Activated T-helper 1 cell treated with anti-CD3 and anti-CD28 coated beads, Interleukin-12 subunit alpha, Interleukin-12 subunit beta, Interleukin-2, Interleukin-4 antibody, amounts not matched to agents 30 ng/mL and 10 ng/mL and 1 ng/mL, durations not matched to agents 14 hours and 24 hours and 36 hours (primary cell): ENCODE measurements at regions not wholly inside any gene's neighbourhood (a gene's known extent, or its start where the extent isn't known, plus 50 kb on each side); places are given as distances from the start of the nearest gene placed in this dataset.
"Not testable (repeated sequence)": the region's sequence is repeated elsewhere in the genome, so short reads cannot be mapped to it uniquely, and the experiment has no call there.

Experiments used
- DNase-seq: peaks from one replicate; pipeline ENCODE4 v3.0.0; 2021; ENCODE audit warnings: low spot score
- H3K27ac Mint-ChIP-seq: one replicate; pipeline ENCODE4 v1.8.0; 2021; ENCODE audit warnings: mild to moderate bottlenecking, mixed read lengths
- H3K27me3 Mint-ChIP-seq: one replicate; pipeline ENCODE4 v1.8.0; 2022; ENCODE audit warnings: mild to moderate bottlenecking, moderate library complexity, mixed read lengths; ENCODE audit not compliant: insufficient read depth
- H3K36me3 Mint-ChIP-seq: one replicate; pipeline ENCODE4 v1.8.0; 2021; ENCODE audit warnings: low read depth, mixed read lengths
- H3K4me1 Mint-ChIP-seq: one replicate; pipeline ENCODE4 v1.8.0; 2021; ENCODE audit warnings: low read depth, mixed read lengths
- H3K4me3 Mint-ChIP-seq: one replicate; pipeline ENCODE4 v1.8.0; 2021; ENCODE audit warnings: mild to moderate bottlenecking, moderate library complexity, mixed read lengths
- H3K9me3 Mint-ChIP-seq: one replicate; pipeline ENCODE4 v1.8.0; 2021; ENCODE audit warnings: mixed read lengths
- intact Hi-C: fragments of 100-400 bp; cut with micrococcal nuclease; formaldehyde crosslinking; loops from one replicate; pipeline ENCODE4 v1.15.1; 2024

- Mint-ChIP-seq H3K36me3 (peaks cover 3% of the 10 kb centered on the region), H3K27me3 (no peaks in the 10 kb centered on the region), H3K4me1 (peaks cover 74% of the 10 kb centered on the region), H3K9me3 (peaks cover 11% of the 10 kb centered on the region), H3K27ac (no peak overlapping the region), H3K4me3 (no peak overlapping the region)
- intact Hi-C loops, result no loop called here
- DNase-seq, result no peak
Observed at GRCh38 chr5:40431734-40432133, 248.0 kb upstream of the PTGER4 start.

GRCh38 chr5:40430101-40430710, 249.5 kb upstream of the PTGER4 start:
- H3K36me3 Mint-ChIP-seq, result peaks cover 8% of the 10 kb centered on the region
- H3K4me1 Mint-ChIP-seq, result peaks cover 61% of the 10 kb centered on the region
- H3K4me3 Mint-ChIP-seq, result peak overlapping the region; percentile 48
- no peak for DNase-seq
- intact Hi-C loops, result no loop called here
- H3K27me3 Mint-ChIP-seq, result no peaks in the 10 kb centered on the region
- H3K27ac Mint-ChIP-seq, result peak overlapping the region; percentile 88
- peaks cover 22% of the 10 kb centered on the region for H3K9me3 Mint-ChIP-seq

- Mint-ChIP-seq H3K4me3 (peak overlapping the region; percentile 48), H3K4me1 (peaks cover 54% of the 10 kb centered on the region), H3K27ac (peak overlapping the region; percentile 88), H3K36me3 (peaks cover 8% of the 10 kb centered on the region), H3K9me3 (peaks cover 29% of the 10 kb centered on the region), H3K27me3 (no peaks in the 10 kb centered on the region)
- intact Hi-C loops, result loop anchor here (2.0 kb wide), 2 partner anchors 19 to 57 kb away; no protein-coding TSS in a partner anchor
- DNase-seq, result no peak
Observed at GRCh38 chr5:40429258-40430100, 250.2 kb upstream of the PTGER4 start.

- H3K4me1 Mint-ChIP-seq, result peaks cover 50% of the 10 kb centered on the region
- peak overlapping the region; percentile 88 for H3K27ac Mint-ChIP-seq
- no peaks in the 10 kb centered on the region for H3K27me3 Mint-ChIP-seq
- H3K4me3 Mint-ChIP-seq, result no peak overlapping the region
- DNase-seq, result no peak
- peaks cover 11% of the 10 kb centered on the region for H3K36me3 Mint-ChIP-seq
- peaks cover 33% of the 10 kb centered on the region for H3K9me3 Mint-ChIP-seq
- intact Hi-C loops, result loop anchor here (2.0 kb wide), 2 partner anchors 18 to 58 kb away; no protein-coding TSS in a partner anchor
Observed at GRCh38 chr5:40428815-40429214, 250.9 kb upstream of the PTGER4 start.

- no peak overlapping the region for H3K27ac Mint-ChIP-seq
Observed at GRCh38 chr5:40428126-40428525, 251.6 kb upstream of the PTGER4 start.

GRCh38 chr5:40417046-40417810, 262.5 kb upstream of the PTGER4 start:
- Mint-ChIP-seq H3K36me3 (peaks cover 29% of the 10 kb centered on the region), H3K9me3 (peaks cover 48% of the 10 kb centered on the region)
- H3K27ac Mint-ChIP-seq, DNase-seq, H3K27me3 Mint-ChIP-seq, H3K4me1 Mint-ChIP-seq, intact Hi-C loops, H3K4me3 Mint-ChIP-seq: not testable (repeated sequence)

More at GRCh38 chr5:40428126-40428525, 251.6 kb upstream of the PTGER4 start:
- DNase-seq, result no peak
- peaks cover 40% of the 10 kb centered on the region for H3K9me3 Mint-ChIP-seq
- intact Hi-C loops, result loop anchor here (2.0 kb wide), 2 partner anchors 17 to 59 kb away; no protein-coding TSS in a partner anchor
- peaks cover 43% of the 10 kb centered on the region for H3K4me1 Mint-ChIP-seq
- no peak overlapping the region for H3K4me3 Mint-ChIP-seq
- peaks cover 11% of the 10 kb centered on the region for H3K36me3 Mint-ChIP-seq
- H3K27me3 Mint-ChIP-seq, result no peaks in the 10 kb centered on the region

- Mint-ChIP-seq H3K4me1 (peaks cover 7% of the 10 kb centered on the region), H3K9me3 (peaks cover 45% of the 10 kb centered on the region), H3K36me3 (peaks cover 23% of the 10 kb centered on the region), H3K4me3 (no peak overlapping the region), H3K27me3 (no peaks in the 10 kb centered on the region), H3K27ac (no peak overlapping the region)
- intact Hi-C loops, result no loop called here
- DNase-seq, result no peak
Observed at GRCh38 chr5:40416588-40416987, 263.1 kb upstream of the PTGER4 start.

- Mint-ChIP-seq H3K9me3 (peaks cover 45% of the 10 kb centered on the region), H3K36me3 (peaks cover 24% of the 10 kb centered on the region), H3K27me3 (no peaks in the 10 kb centered on the region), H3K27ac (no peak overlapping the region), H3K4me3 (no peak overlapping the region), H3K4me1 (peaks cover 12% of the 10 kb centered on the region)
- no peak for DNase-seq
- intact Hi-C loops, result no loop called here
Observed at GRCh38 chr5:40416098-40416497, 263.6 kb upstream of the PTGER4 start.

GRCh38 chr5:40414922-40415321, 264.8 kb upstream of the PTGER4 start:
- DNase-seq, result no peak
- Mint-ChIP-seq H3K4me1 (peaks cover 24% of the 10 kb centered on the region), H3K36me3 (peaks cover 19% of the 10 kb centered on the region), H3K27ac (no peak overlapping the region), H3K27me3 (no peaks in the 10 kb centered on the region), H3K4me3 (no peak overlapping the region), H3K9me3 (peaks cover 33% of the 10 kb centered on the region)
- intact Hi-C loops, result no loop called here

GRCh38 chr5:40413743-40414142, 266.0 kb upstream of the PTGER4 start:
- H3K27ac Mint-ChIP-seq, result no peak overlapping the region
- no peak overlapping the region for H3K4me3 Mint-ChIP-seq
- intact Hi-C loops, result no loop called here

GRCh38 chr5:40412771-40413170, 266.9 kb upstream of the PTGER4 start:
- H3K36me3 Mint-ChIP-seq, result peaks cover 16% of the 10 kb centered on the region
- H3K4me3 Mint-ChIP-seq, result no peak overlapping the region
- peaks cover 12% of the 10 kb centered on the region for H3K9me3 Mint-ChIP-seq
- intact Hi-C loops, result no loop called here
- no peaks in the 10 kb centered on the region for H3K27me3 Mint-ChIP-seq
- peaks cover 46% of the 10 kb centered on the region for H3K4me1 Mint-ChIP-seq
- no peak for DNase-seq
- no peak overlapping the region for H3K27ac Mint-ChIP-seq

More at GRCh38 chr5:40413743-40414142, 266.0 kb upstream of the PTGER4 start:
- peaks cover 36% of the 10 kb centered on the region for H3K4me1 Mint-ChIP-seq
- H3K9me3 Mint-ChIP-seq, result peaks cover 22% of the 10 kb centered on the region
- no peaks in the 10 kb centered on the region for H3K27me3 Mint-ChIP-seq
- no peak for DNase-seq
- peaks cover 19% of the 10 kb centered on the region for H3K36me3 Mint-ChIP-seq

- Mint-ChIP-seq H3K27me3 (no peaks in the 10 kb centered on the region), H3K27ac (peak overlapping the region; percentile 95), H3K36me3 (peaks cover 14% of the 10 kb centered on the region), H3K4me3 (peak overlapping the region; percentile 72), H3K9me3 (peaks cover 6% of the 10 kb centered on the region), H3K4me1 (peaks cover 62% of the 10 kb centered on the region)
- no peak for DNase-seq
- intact Hi-C loops, result loop anchor here (1.0 to 2.0 kb wide), 12 partner anchors 18 to 277 kb away; partner anchors contain the start of gene PTGER4
Observed at GRCh38 chr5:40410964-40411635, 268.6 kb upstream of the PTGER4 start.
